Esophagus mucosa (tissue), 1 donor: ENCODE measurements at regions not wholly inside any gene's neighbourhood (a gene's known extent, or its start where the extent isn't known, plus 50 kb on each side); places are given as distances from the start of the nearest gene placed in this dataset.
A peak's percentile ranks its signal among the peaks of the same experiment; 100 is the strongest.

ENCODE experiments used
- ATAC-seq: fragments of 200-7000 bp; cut with Tn5 transposase; one replicate; pipeline ENCODE4 v1.9.1; 2020
- donor health status: DM: yes; HTN: yes; CAD: no.

GRCh38 chr1:112040891-112041740 lies 51.6 kb upstream of the KCND3 start:
- no peak for ATAC-seq

- ATAC-seq, result no peak
These were observed 54.4 kb upstream of the KCND3 start for GRCh38 chr1:112043901-112044300.

- ATAC-seq, result no peak
These were observed 55.3 kb upstream of the KCND3 start for GRCh38 chr1:112044745-112045144.

- ATAC-seq, result no peak
These were observed 57.2 kb upstream of the KCND3 start for GRCh38 chr1:112046630-112047029.

GRCh38 chr1:112048421-112048820 lies 59.0 kb upstream of the KCND3 start:
- ATAC-seq, result no peak

- ATAC-seq, result no peak
These were observed 65.0 kb upstream of the KCND3 start for GRCh38 chr1:112054510-112054909.

GRCh38 chr1:112056354-112056753 lies 66.9 kb upstream of the KCND3 start:
- ATAC-seq, result no peak

GRCh38 chr1:112057736-112058135 lies 68.3 kb upstream of the KCND3 start:
- no peak for ATAC-seq

- ATAC-seq, result peak; percentile 47
These were observed 69.5 kb upstream of the KCND3 start for GRCh38 chr1:112058815-112059450.

- no peak for ATAC-seq
These were observed 70.2 kb upstream of the KCND3 start for GRCh38 chr1:112059679-112060078.

GRCh38 chr1:112060261-112060660 lies 70.8 kb upstream of the KCND3 start:
- no peak for ATAC-seq

- peak; percentile 72 for ATAC-seq
These were observed 71.6 kb upstream of the KCND3 start for GRCh38 chr1:112061056-112061455.

- ATAC-seq, result peak; percentile 35
These were observed 72.4 kb upstream of the KCND3 start for GRCh38 chr1:112061901-112062320.

GRCh38 chr1:112063781-112064728 lies 74.6 kb upstream of the KCND3 start:
- no peak for ATAC-seq

- no peak for ATAC-seq
These were observed 78.5 kb upstream of the KCND3 start for GRCh38 chr1:112067989-112068388.

GRCh38 chr1:112070677-112071076 lies 81.2 kb upstream of the KCND3 start:
- no peak for ATAC-seq

- no peak for ATAC-seq
These were observed 85.2 kb upstream of the KCND3 start for GRCh38 chr1:112074711-112075110.

GRCh38 chr1:112075566-112075965 lies 86.1 kb upstream of the KCND3 start:
- no peak for ATAC-seq

GRCh38 chr1:112079446-112079845 lies 90.0 kb upstream of the KCND3 start:
- ATAC-seq, result no peak

- ATAC-seq, result no peak
These were observed 94.0 kb upstream of the KCND3 start for GRCh38 chr1:112083487-112083886.

GRCh38 chr1:112092656-112093371 lies 103.3 kb upstream of the KCND3 start:
- ATAC-seq, result no peak

GRCh38 chr1:112093372-112093694 lies 103.9 kb upstream of the KCND3 start:
- ATAC-seq, result no peak

GRCh38 chr1:112099979-112100378 lies 110.5 kb upstream of the KCND3 start:
- no peak for ATAC-seq
